ENCODE measurements at regions not wholly inside any gene's neighbourhood (a gene's known extent, or its start where the extent isn't known, plus 50 kb on each side); places are given as distances from the start of the nearest gene placed in this dataset.

GRCh38 chr6:15924893-15925292 lies 204.0 kb upstream of the MYLIP start:
- TF ChIP-seq NANOG (IDR thresholded peaks at IDR 0.05; ENCODE audit: borderline replicate concordance) (no peak), STAT1 (IDR thresholded peaks at IDR 0.05; ENCODE audit: unreplicated experiment) (no peak), EZH2phosphoT487 (IDR thresholded peaks at IDR 0.05; ENCODE audit: unreplicated experiment) (no peak), CREB1 (CRISPR knock-in tag; IDR thresholded peaks at IDR 0.05; ENCODE audit: low read depth) (no peak), ZNF114 (CRISPR knock-in tag; IDR thresholded peaks at IDR 0.05) (no peak), POLR2AphosphoS5 (IDR thresholded peaks at IDR 0.05; ENCODE audit: low read depth) (no peak), EZH2 (IDR thresholded peaks at IDR 0.05; ENCODE audit: low read depth, unreplicated experiment) (no peak), ZNF331 (CRISPR knock-in tag; IDR thresholded peaks at IDR 0.05; ENCODE audit: low read depth) (no peak), REST (IDR thresholded peaks at IDR 0.05; ENCODE audit: unreplicated experiment) (no peak), JUNB (IDR thresholded peaks at IDR 0.05; ENCODE audit: unreplicated experiment) (no peak)
- TF ChIP-seq, protein P1, sequence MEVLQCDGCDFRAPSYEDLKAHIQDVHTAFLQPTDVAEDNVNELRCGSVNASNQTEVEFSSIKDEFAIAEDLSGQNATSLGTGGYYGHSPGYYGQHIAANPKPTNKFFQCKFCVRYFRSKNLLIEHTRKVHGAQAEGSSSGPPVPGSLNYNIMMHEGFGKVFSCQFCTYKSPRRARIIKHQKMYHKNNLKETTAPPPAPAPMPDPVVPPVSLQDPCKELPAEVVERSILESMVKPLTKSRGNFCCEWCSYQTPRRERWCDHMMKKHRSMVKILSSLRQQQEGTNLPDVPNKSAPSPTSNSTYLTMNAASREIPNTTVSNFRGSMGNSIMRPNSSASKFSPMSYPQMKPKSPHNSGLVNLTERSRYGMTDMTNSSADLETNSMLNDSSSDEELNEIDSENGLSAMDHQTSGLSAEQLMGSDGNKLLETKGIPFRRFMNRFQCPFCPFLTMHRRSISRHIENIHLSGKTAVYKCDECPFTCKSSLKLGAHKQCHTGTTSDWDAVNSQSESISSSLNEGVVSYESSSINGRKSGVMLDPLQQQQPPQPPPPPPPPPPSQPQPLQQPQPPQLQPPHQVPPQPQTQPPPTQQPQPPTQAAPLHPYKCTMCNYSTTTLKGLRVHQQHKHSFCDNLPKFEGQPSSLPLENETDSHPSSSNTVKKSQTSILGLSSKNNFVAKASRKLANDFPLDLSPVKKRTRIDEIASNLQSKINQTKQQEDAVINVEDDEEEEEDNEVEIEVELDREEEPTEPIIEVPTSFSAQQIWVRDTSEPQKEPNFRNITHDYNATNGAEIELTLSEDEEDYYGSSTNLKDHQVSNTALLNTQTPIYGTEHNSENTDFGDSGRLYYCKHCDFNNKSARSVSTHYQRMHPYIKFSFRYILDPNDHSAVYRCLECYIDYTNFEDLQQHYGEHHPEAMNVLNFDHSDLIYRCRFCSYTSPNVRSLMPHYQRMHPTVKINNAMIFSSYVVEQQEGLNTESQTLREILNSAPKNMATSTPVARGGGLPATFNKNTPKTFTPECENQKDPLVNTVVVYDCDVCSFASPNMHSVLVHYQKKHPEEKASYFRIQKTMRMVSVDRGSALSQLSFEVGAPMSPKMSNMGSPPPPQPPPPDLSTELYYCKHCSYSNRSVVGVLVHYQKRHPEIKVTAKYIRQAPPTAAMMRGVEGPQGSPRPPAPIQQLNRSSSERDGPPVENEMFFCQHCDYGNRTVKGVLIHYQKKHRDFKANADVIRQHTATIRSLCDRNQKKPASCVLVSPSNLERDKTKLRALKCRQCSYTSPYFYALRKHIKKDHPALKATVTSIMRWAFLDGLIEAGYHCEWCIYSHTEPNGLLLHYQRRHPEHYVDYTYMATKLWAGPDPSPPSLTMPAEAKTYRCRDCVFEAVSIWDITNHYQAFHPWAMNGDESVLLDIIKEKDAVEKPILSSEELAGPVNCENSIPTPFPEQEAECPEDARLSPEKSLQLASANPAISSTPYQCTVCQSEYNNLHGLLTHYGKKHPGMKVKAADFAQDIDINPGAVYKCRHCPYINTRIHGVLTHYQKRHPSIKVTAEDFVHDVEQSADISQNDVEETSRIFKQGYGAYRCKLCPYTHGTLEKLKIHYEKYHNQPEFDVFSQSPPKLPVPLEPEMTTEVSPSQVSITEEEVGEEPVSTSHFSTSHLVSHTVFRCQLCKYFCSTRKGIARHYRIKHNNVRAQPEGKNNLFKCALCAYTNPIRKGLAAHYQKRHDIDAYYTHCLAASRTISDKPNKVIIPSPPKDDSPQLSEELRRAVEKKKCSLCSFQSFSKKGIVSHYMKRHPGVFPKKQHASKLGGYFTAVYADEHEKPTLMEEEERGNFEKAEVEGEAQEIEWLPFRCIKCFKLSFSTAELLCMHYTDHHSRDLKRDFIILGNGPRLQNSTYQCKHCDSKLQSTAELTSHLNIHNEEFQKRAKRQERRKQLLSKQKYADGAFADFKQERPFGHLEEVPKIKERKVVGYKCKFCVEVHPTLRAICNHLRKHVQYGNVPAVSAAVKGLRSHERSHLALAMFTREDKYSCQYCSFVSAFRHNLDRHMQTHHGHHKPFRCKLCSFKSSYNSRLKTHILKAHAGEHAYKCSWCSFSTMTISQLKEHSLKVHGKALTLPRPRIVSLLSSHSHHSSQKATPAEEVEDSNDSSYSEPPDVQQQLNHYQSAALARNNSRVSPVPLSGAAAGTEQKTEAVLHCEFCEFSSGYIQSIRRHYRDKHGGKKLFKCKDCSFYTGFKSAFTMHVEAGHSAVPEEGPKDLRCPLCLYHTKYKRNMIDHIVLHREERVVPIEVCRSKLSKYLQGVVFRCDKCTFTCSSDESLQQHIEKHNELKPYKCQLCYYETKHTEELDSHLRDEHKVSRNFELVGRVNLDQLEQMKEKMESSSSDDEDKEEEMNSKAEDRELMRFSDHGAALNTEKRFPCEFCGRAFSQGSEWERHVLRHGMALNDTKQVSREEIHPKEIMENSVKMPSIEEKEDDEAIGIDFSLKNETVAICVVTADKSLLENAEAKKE (CRISPR knock-in tag; IDR thresholded peaks at IDR 0.05): no peak
- TF ChIP-seq, protein P2, sequence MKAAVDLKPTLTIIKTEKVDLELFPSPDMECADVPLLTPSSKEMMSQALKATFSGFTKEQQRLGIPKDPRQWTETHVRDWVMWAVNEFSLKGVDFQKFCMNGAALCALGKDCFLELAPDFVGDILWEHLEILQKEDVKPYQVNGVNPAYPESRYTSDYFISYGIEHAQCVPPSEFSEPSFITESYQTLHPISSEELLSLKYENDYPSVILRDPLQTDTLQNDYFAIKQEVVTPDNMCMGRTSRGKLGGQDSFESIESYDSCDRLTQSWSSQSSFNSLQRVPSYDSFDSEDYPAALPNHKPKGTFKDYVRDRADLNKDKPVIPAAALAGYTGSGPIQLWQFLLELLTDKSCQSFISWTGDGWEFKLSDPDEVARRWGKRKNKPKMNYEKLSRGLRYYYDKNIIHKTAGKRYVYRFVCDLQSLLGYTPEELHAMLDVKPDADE (IDR thresholded peaks at IDR 0.05): no peak
- TF ChIP-seq, protein P3, sequence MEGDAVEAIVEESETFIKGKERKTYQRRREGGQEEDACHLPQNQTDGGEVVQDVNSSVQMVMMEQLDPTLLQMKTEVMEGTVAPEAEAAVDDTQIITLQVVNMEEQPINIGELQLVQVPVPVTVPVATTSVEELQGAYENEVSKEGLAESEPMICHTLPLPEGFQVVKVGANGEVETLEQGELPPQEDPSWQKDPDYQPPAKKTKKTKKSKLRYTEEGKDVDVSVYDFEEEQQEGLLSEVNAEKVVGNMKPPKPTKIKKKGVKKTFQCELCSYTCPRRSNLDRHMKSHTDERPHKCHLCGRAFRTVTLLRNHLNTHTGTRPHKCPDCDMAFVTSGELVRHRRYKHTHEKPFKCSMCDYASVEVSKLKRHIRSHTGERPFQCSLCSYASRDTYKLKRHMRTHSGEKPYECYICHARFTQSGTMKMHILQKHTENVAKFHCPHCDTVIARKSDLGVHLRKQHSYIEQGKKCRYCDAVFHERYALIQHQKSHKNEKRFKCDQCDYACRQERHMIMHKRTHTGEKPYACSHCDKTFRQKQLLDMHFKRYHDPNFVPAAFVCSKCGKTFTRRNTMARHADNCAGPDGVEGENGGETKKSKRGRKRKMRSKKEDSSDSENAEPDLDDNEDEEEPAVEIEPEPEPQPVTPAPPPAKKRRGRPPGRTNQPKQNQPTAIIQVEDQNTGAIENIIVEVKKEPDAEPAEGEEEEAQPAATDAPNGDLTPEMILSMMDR (conservative IDR thresholded peaks at IDR 0.05; ENCODE audit: low read depth in 2 of 2): no peak
- Histone ChIP-seq H3K36me3 (ENCODE audit: insufficient read depth) (0 out of 2 replicates have a peak, but pooled peaks cover under 1% of the 10 kb centered on the region), H3K27ac (ENCODE audit: low read depth) (no peak overlapping the region), H3K9me2 (ENCODE audit: insufficient read depth) (peaks cover 30% of the 10 kb centered on the region), H3K27me3 (ENCODE audit: insufficient read depth) (no peaks in the 10 kb centered on the region), H2AFZ (no peak overlapping the region), H3F3A (replicated peaks; ENCODE audit: low read depth) (no peaks in the 10 kb centered on the region), H3K4me3 (no peak overlapping the region), H4K20me1 (replicated peaks; ENCODE audit: insufficient read depth) (no peaks in the 10 kb centered on the region), H3K4me2 (no peak overlapping the region), H3K4me1 (ENCODE audit: insufficient read depth) (no peaks in the 10 kb centered on the region), H3K79me2 (replicated peaks; ENCODE audit: insufficient read depth) (no peaks in the 10 kb centered on the region)
- ATAC-seq (no peak), DNase-seq (ENCODE audit: low spot score) (no peak)
- peaks cover 15% of the 10 kb centered on the region for H3K36me3 Mint-ChIP-seq (ENCODE audit: low read depth)
- H3K27me3 Mint-ChIP-seq (ENCODE audit: insufficient read depth, low read depth, poor library complexity): peaks cover 5% of the 10 kb centered on the region
- no peak overlapping the region for H3K4me3 Mint-ChIP-seq
- peaks cover 14% of the 10 kb centered on the region for H3K9me3 Mint-ChIP-seq
- peaks cover 2% of the 10 kb centered on the region; the same call in 2 of the 3 replicates for H3K4me1 Mint-ChIP-seq
- no peak overlapping the region for H3K27ac Mint-ChIP-seq
